ENCODE measurements at regions not wholly inside any gene's neighbourhood (a gene's known extent, or its start where the extent isn't known, plus 50 kb on each side); places are given as distances from the start of the nearest gene placed in this dataset.

GRCh38 chr2:188675391-188676009 lies 298.7 kb upstream of the COL3A1 start (continued):
- TF ChIP-seq REST (IDR thresholded peaks at IDR 0.05; ENCODE audit: unreplicated experiment) (no peak), CREB1 (CRISPR knock-in tag; IDR thresholded peaks at IDR 0.05; ENCODE audit: low read depth) (no peak), CTCF (conservative IDR thresholded peaks at IDR 0.05; ENCODE audit: low read depth in 2 of 2) (no peak), STAT1 (IDR thresholded peaks at IDR 0.05; ENCODE audit: unreplicated experiment) (no peak), ZNF331 (CRISPR knock-in tag; IDR thresholded peaks at IDR 0.05; ENCODE audit: low read depth) (no peak), EZH2 (IDR thresholded peaks at IDR 0.05; ENCODE audit: low read depth, unreplicated experiment) (no peak), POLR2AphosphoS5 (IDR thresholded peaks at IDR 0.05; ENCODE audit: low read depth) (no peak), EZH2phosphoT487 (IDR thresholded peaks at IDR 0.05; ENCODE audit: unreplicated experiment) (no peak), JUNB (IDR thresholded peaks at IDR 0.05; ENCODE audit: unreplicated experiment) (no peak), ZNF114 (CRISPR knock-in tag; IDR thresholded peaks at IDR 0.05) (no peak), NANOG (IDR thresholded peaks at IDR 0.05; ENCODE audit: borderline replicate concordance) (no peak), ETS1 (IDR thresholded peaks at IDR 0.05) (no peak)

- no peak for TF ChIP-seq NANOG (IDR thresholded peaks at IDR 0.05; ENCODE audit: borderline replicate concordance)
- no peaks in the 10 kb centered on the region for H4K20me1 ChIP-seq (replicated peaks; ENCODE audit: insufficient read depth)
- H3K4me2 ChIP-seq: no peak overlapping the region
- no peaks in the 10 kb centered on the region for H3K36me3 ChIP-seq (ENCODE audit: insufficient read depth)
- H3K9me2 ChIP-seq (ENCODE audit: insufficient read depth): no peaks in the 10 kb centered on the region
- H3K4me1 ChIP-seq (ENCODE audit: insufficient read depth): peaks cover 12% of the 10 kb centered on the region; the same call in 1 of the 2 replicates
- H3K27me3 Mint-ChIP-seq (ENCODE audit: insufficient read depth, low read depth, poor library complexity): no peaks in the 10 kb centered on the region
- H3K27me3 ChIP-seq (ENCODE audit: insufficient read depth): no peaks in the 10 kb centered on the region
- ATAC-seq: no peak
- peaks cover 19% of the 10 kb centered on the region for H3K4me1 Mint-ChIP-seq
- no peak for DNase-seq (ENCODE audit: low spot score)
- H3K79me2 ChIP-seq (replicated peaks; ENCODE audit: insufficient read depth): no peaks in the 10 kb centered on the region
- H2AFZ ChIP-seq: no peak overlapping the region
- peak overlapping the region; percentile 84 for H3K27ac Mint-ChIP-seq
- H3K4me3 ChIP-seq: no peak overlapping the region
- H3K4me3 Mint-ChIP-seq: no peak overlapping the region
- H3F3A ChIP-seq (replicated peaks; ENCODE audit: low read depth): no peaks in the 10 kb centered on the region
- H3K9me3 Mint-ChIP-seq: no peaks in the 10 kb centered on the region
- no peak overlapping the region for H3K27ac ChIP-seq (ENCODE audit: low read depth)
- H3K36me3 Mint-ChIP-seq (ENCODE audit: low read depth): no peaks in the 10 kb centered on the region
These were observed 298.2 kb upstream of the COL3A1 start for GRCh38 chr2:188676010-188676400.
